GM23248 (cell line): ENCODE measurements at regions not wholly inside any gene's neighbourhood (a gene's known extent, or its start where the extent isn't known, plus 50 kb on each side); places are given as distances from the start of the nearest gene placed in this dataset.

Experiments
- DNase-seq: peaks from one replicate; pipeline ENCODE4 v3.0.0-alpha.2; 2015
- H2AFZ ChIP-seq: fragments of 200-600 bp; sonication (generic); 2 replicates; pipeline ENCODE4 v1.6.1; 2016; ENCODE audit warnings: antibody characterized with exemption
- H3F3A ChIP-seq: fragments of 200-600 bp; sonication (generic); 2 replicates; pipeline ENCODE4 v1.6.1; 2016; ENCODE audit warnings: mild to moderate bottlenecking, antibody characterized with exemption, mixed run types; ENCODE audit not compliant: insufficient read depth
- H3K27ac ChIP-seq: fragments of 200-600 bp; sonication (generic); 2 replicates; pipeline ENCODE4 v1.5.1; 2016; ENCODE audit warnings: mild to moderate bottlenecking
- H3K27me3 ChIP-seq: fragments of 200-600 bp; sonication (generic); replicated peaks from 2 replicates; pipeline ENCODE4 v1.6.1; 2016; ENCODE audit warnings: mild to moderate bottlenecking; ENCODE audit not compliant: insufficient read depth
- H3K36me3 ChIP-seq: fragments of 200-600 bp; sonication (generic); 2 replicates; pipeline ENCODE4 v1.6.1; 2016; ENCODE audit warnings: low read depth, mild to moderate bottlenecking
- H3K4me1 ChIP-seq: fragments of 200-600 bp; sonication (generic); 2 replicates; pipeline ENCODE4 v1.6.1; 2016; ENCODE audit warnings: mild to moderate bottlenecking; ENCODE audit not compliant: insufficient read depth
- H3K4me2 ChIP-seq: fragments of 200-600 bp; sonication (generic); one replicate; pipeline ENCODE4 v1.6.1; 2016; ENCODE audit warnings: mild to moderate bottlenecking; ENCODE audit not compliant: unreplicated experiment
- H3K4me3 ChIP-seq: fragments of 200-600 bp; sonication (generic); 2 replicates; pipeline ENCODE4 v1.5.1; 2016; ENCODE audit warnings: mild to moderate bottlenecking
- H3K79me2 ChIP-seq: fragments of 200-600 bp; sonication (generic); 2 replicates; pipeline ENCODE4 v1.6.1; 2016; ENCODE audit warnings: mild to moderate bottlenecking; ENCODE audit not compliant: insufficient read depth
- H3K9ac ChIP-seq: fragments of 200-600 bp; sonication (generic); 2 replicates; pipeline ENCODE4 v1.6.1; 2016; ENCODE audit warnings: mild to moderate bottlenecking
- H3K9me2 ChIP-seq: fragments of 200-600 bp; sonication (generic); 2 replicates; pipeline ENCODE4 v1.6.1; 2016; ENCODE audit warnings: mixed run types, mild to moderate bottlenecking, moderate library complexity; ENCODE audit not compliant: insufficient read depth
- H3K9me3 ChIP-seq: fragments of 200-600 bp; sonication (generic); one replicate; pipeline ENCODE4 v1.6.1; 2017; ENCODE audit warnings: low read depth
- H4K20me1 ChIP-seq: fragments of 200-600 bp; sonication (generic); 2 replicates; pipeline ENCODE4 v1.6.0; 2016; ENCODE audit not compliant: insufficient read depth
- EZH2 ChIP-seq: fragments of 200-600 bp; sonication (generic); IDR thresholded peaks from 2 replicates; pipeline ENCODE4 v1.6.1; 2018; ENCODE audit warnings: antibody characterized with exemption, mild to moderate bottlenecking; ENCODE audit not compliant: insufficient read depth, poor library complexity, severe bottlenecking
- EZH2phosphoT487 ChIP-seq: fragments of 200-600 bp; sonication (generic); IDR thresholded peaks from 2 replicates; pipeline ENCODE4 v1.6.1; 2018; ENCODE audit warnings: antibody characterized with exemption, moderate library complexity, mild to moderate bottlenecking, low read depth; ENCODE audit not compliant: insufficient read depth
- WGBS, 2 experiments: methylation state at CpG; one replicate each; pipeline ENCODE4 v1.1.6; 2015 to 2017; ENCODE audit warnings: low lambda C conversion rate in 2 of 2, low coverage in 1 of 2; ENCODE audit errors: missing lambda C conversion rate in 2 of 2; 5-methylcytosine and 5-hydroxymethylcytosine counted together
- in situ Hi-C: fragments of 300-500 bp; cut with MboI; formaldehyde crosslinking; loops from 2 replicates; pipeline ENCODE4 v1.15.0; 2020

DNA sequence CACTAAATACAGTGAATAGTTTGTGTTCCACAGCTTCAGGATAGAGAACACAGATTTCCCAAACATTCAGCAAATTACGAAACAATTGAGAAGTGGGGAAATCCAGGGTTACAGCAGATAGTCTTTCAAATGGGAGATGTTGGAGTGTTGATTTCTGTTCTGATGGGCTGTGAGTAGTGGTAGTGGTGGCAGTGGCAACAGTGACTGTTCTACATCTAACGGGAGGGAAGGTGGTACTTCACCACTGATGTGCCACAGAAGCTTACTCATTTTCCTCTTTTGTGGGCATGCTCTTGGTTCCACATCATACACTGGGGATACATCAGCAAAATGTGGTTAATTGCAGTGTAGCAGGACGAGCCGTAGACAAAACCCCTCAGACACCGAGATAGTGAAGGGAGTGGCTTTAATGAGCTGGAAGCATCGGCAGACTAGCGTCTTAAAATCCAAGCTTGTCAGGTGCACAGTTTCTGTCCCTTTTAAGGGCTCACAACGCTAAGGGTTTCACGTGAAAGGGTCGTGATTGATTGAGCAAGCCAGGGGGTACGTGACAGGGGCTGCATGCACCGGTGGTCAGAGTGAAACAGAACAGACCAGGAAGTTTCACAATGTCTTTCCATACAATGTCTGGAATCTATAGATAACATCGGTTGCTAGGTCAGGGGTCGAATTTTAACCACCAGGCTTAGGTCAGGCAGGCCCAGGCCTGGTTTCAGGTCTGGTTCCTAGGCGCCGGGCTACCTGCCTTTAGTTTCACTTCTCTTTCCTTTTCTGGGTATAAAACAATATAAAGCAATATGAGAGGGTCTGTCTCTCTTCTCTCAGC, 330.6 kb upstream of the FBXO33 start:
- H3K79me2 ChIP-seq: no peaks in the 10 kb centered on the region
- in situ Hi-C loops: no loop called here
- H3K4me1 ChIP-seq: no peaks in the 10 kb centered on the region
- no peaks in the 10 kb centered on the region for H4K20me1 ChIP-seq
- TF ChIP-seq EZH2 (no peak), EZH2phosphoT487 (no peak)
- no peaks in the 10 kb centered on the region for H3F3A ChIP-seq
- H3K9me3 ChIP-seq: no peaks in the 10 kb centered on the region
- H3K9me2 ChIP-seq: no peaks in the 10 kb centered on the region
- no peak overlapping the region for H3K27ac ChIP-seq
- H3K4me3 ChIP-seq: no peak overlapping the region
- H3K9ac ChIP-seq: no peak overlapping the region
- DNase-seq: no peak
- H3K36me3 ChIP-seq: no peaks in the 10 kb centered on the region
- no peak overlapping the region for H3K4me2 ChIP-seq
- H3K27me3 ChIP-seq: no peaks in the 10 kb centered on the region
- WGBS, 2 experiments: 9 to 12% methylated on average over 16 of the region's 16 CpGs
- H2AFZ ChIP-seq: no peak overlapping the region

DNA sequence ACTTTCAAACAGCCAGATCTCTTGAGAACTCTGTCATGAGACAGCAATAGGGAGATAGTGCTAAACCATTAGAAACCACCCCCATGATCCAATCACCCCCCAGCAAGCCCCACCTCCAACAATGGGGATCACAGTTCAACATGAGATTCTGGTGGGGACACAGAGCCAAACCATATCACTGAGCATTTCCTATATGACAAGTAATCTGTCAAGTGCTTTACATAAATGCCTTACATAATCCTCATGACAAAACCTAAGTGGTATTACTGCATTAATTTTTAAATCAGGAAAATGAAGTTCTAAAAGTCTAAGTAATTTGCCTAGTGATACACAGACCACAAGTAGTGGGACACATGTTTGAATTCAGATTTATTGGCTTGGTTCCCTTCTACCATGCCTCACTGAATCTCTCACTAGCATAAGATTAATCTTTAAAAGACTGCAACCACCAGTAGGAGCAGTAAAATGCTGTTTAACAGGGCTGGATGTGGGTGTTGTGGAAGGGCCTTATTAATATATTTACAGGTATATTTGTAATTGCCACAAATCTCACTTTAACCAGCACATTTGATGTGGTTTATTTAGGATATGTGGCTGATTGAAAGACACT, 323.1 kb upstream of the FBXO33 start:
- no peaks in the 10 kb centered on the region for H3K36me3 ChIP-seq
- H3K4me2 ChIP-seq: no peak overlapping the region
- H3K4me1 ChIP-seq: no peaks in the 10 kb centered on the region
- no peak for DNase-seq
- H3K27me3 ChIP-seq: no peaks in the 10 kb centered on the region
- no peak overlapping the region for H3K4me3 ChIP-seq
- TF ChIP-seq EZH2 (no peak), EZH2phosphoT487 (no peak)
- no peaks in the 10 kb centered on the region for H3K9me2 ChIP-seq
- in situ Hi-C loops: no loop called here
- no peak overlapping the region for H3K9ac ChIP-seq
- H3F3A ChIP-seq: no peaks in the 10 kb centered on the region
- no peak overlapping the region for H2AFZ ChIP-seq
- H3K27ac ChIP-seq: no peak overlapping the region
- H3K79me2 ChIP-seq: no peaks in the 10 kb centered on the region
- H4K20me1 ChIP-seq: no peaks in the 10 kb centered on the region
- H3K9me3 ChIP-seq: no peaks in the 10 kb centered on the region

GRCh38 chr14:39740454-39740853, 308.2 kb upstream of the FBXO33 start:
- no peak for DNase-seq
- H2AFZ ChIP-seq: no peak overlapping the region
- no peak overlapping the region for H3K27ac ChIP-seq
- H3K36me3 ChIP-seq: no peaks in the 10 kb centered on the region
- in situ Hi-C loops: no loop called here
- no peak overlapping the region for H3K9ac ChIP-seq
- no peaks in the 10 kb centered on the region for H3K27me3 ChIP-seq
- H3K9me2 ChIP-seq: no peaks in the 10 kb centered on the region
- no peaks in the 10 kb centered on the region for H3K4me1 ChIP-seq
- H3F3A ChIP-seq: no peaks in the 10 kb centered on the region
- H4K20me1 ChIP-seq: no peaks in the 10 kb centered on the region
- H3K9me3 ChIP-seq: no peaks in the 10 kb centered on the region
- no peaks in the 10 kb centered on the region for H3K79me2 ChIP-seq
- TF ChIP-seq EZH2phosphoT487 (no peak), EZH2 (no peak)
- H3K4me3 ChIP-seq: no peak overlapping the region
- no peak overlapping the region for H3K4me2 ChIP-seq

DNA sequence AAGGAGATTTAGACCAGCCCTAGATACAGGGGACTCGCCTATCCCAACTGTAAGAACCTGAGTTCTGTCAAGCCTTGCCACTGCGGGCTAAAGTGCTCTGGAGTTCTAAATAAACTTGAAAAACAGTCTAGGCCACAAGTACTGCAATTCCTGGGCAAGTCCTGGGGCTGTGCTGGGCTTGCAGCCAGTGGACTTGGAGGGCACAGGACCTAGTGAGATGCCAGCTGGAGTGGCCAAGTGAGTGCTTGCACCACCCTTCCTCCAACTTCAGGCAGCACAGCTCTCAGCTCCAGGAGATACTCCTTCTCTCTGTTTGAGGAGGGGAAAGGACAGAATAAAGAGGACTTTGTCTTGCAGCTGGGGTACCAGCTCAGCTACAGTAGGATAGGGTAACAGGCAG, 307.6 kb upstream of the FBXO33 start:
- Histone ChIP-seq H3K79me2 (no peaks in the 10 kb centered on the region), H3K27ac (no peak overlapping the region), H3K27me3 (no peaks in the 10 kb centered on the region), H3K36me3 (no peaks in the 10 kb centered on the region), H3K9me2 (no peaks in the 10 kb centered on the region), H3K9me3 (no peaks in the 10 kb centered on the region), H3K4me1 (no peaks in the 10 kb centered on the region), H3K4me2 (no peak overlapping the region), H4K20me1 (no peaks in the 10 kb centered on the region), H3F3A (no peaks in the 10 kb centered on the region), H2AFZ (no peak overlapping the region), H3K4me3 (no peak overlapping the region), H3K9ac (no peak overlapping the region)
- WGBS, 2 experiments: 41 to 49% methylated on average over 2 of the region's 2 CpGs
- in situ Hi-C loops: no loop called here
- TF ChIP-seq EZH2phosphoT487 (no peak), EZH2 (no peak)
- no peak for DNase-seq
